ENCODE measurements at regions not wholly inside any gene's neighbourhood (a gene's known extent, or its start where the extent isn't known, plus 50 kb on each side); places are given as distances from the start of the nearest gene placed in this dataset.
A peak's percentile ranks its signal among the peaks of the same experiment; 100 is the strongest.

DNA sequence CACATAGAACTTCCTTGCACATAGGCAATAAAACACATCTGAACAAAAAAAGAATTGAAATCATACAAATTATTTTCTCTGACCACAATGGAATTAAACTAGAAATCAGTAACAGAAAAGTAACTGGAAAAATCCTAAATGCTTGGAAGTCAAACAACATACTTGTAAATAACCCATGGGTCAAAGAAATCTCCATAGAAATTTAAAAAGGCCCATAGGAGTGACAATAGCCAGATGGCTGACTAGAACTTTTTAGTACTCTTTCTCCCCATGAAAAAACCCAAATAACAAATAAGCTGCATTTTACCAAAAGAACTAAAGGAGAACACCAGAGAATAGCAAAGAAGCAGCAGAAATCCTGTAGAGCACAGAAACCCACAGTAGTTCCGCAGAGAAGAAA is 139.2 kb upstream of the COL3A1 start:
- intact Hi-C loops (cut with DNase I; ENCODE audit: low total_unique reads), result no loop called here
- Histone ChIP-seq H3K27ac (peak overlapping the region in 1 of 2 donors; percentile 35), H3K4me1 (peaks cover 0 to 4% of the 10 kb centered on the region in 2 donors), H3K27me3 (no peaks in the 10 kb centered on the region), H3K9me3 (no peaks in the 10 kb centered on the region), H3K36me3 (no peaks in the 10 kb centered on the region), H3K4me3 (no peak overlapping the region)
- TF ChIP-seq CTCF (IDR thresholded peaks at IDR 0.05) (no peak), POLR2A (IDR thresholded peaks at IDR 0.05) (no peak)
- no peak for DNase-seq

- no peak for TF ChIP-seq POLR2A (IDR thresholded peaks at IDR 0.05)
- TF ChIP-seq CTCF (IDR thresholded peaks at IDR 0.05), result no peak
- Histone ChIP-seq H3K27me3 (no peaks in the 10 kb centered on the region), H3K9me3 (no peaks in the 10 kb centered on the region), H3K4me3 (no peak overlapping the region), H3K36me3 (no peaks in the 10 kb centered on the region), H3K4me1 (peaks cover 0 to 4% of the 10 kb centered on the region in 2 donors), H3K27ac (no peak overlapping the region)
- intact Hi-C loops (cut with DNase I; ENCODE audit: low total_unique reads), result no loop called here
- no peak for DNase-seq
These were observed 138.4 kb upstream of the COL3A1 start for GRCh38 chr2:188835821-188836220.

DNA sequence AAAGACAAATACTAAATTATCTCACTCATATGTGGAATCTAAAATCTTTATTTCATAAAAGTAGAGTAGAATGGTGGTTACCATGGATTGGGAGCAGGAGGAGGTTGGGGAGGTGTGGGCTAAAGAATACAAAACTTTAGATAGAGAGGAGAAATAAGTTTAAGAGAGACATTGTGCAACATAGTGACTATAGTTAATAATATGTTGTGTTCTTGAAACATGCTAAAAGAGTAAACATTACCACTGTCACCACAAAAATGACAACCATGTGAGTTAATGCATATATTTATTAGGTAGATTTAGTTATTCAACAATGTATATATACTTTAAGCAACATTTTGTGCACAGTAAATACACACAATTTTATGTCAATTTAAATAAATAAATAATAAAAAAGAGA is 128.5 kb upstream of the COL3A1 start:
- no peak for TF ChIP-seq CTCF (IDR thresholded peaks at IDR 0.05)
- no peak for TF ChIP-seq POLR2A (IDR thresholded peaks at IDR 0.05)
- Histone ChIP-seq H3K27ac (no peak overlapping the region), H3K36me3 (no peaks in the 10 kb centered on the region), H3K4me1 (no peaks in the 10 kb centered on the region), H3K9me3 (peaks cover 0 to 3% of the 10 kb centered on the region in 2 donors), H3K4me3 (no peak overlapping the region), H3K27me3 (no peaks in the 10 kb centered on the region)
- intact Hi-C loops (cut with DNase I; ENCODE audit: low total_unique reads), result no loop called here
- DNase-seq, result no peak

GRCh38 chr2:188848887-188849435 is 125.2 kb upstream of the COL3A1 start:
- peak overlapping the region in 1 of 2 donors; percentile 50 for H3K27ac ChIP-seq
- intact Hi-C loops (cut with DNase I; ENCODE audit: low total_unique reads), result no loop called here
- H3K9me3 ChIP-seq, result peaks cover 0 to 3% of the 10 kb centered on the region in 2 donors
- H3K4me1 ChIP-seq, result no peaks in the 10 kb centered on the region
- TF ChIP-seq POLR2A (IDR thresholded peaks at IDR 0.05) (no peak), CTCF (IDR thresholded peaks at IDR 0.05) (no peak)
- H3K36me3 ChIP-seq, result no peaks in the 10 kb centered on the region
- H3K27me3 ChIP-seq, result no peaks in the 10 kb centered on the region
- H3K4me3 ChIP-seq, result no peak overlapping the region
- DNase-seq, result no peak

DNA sequence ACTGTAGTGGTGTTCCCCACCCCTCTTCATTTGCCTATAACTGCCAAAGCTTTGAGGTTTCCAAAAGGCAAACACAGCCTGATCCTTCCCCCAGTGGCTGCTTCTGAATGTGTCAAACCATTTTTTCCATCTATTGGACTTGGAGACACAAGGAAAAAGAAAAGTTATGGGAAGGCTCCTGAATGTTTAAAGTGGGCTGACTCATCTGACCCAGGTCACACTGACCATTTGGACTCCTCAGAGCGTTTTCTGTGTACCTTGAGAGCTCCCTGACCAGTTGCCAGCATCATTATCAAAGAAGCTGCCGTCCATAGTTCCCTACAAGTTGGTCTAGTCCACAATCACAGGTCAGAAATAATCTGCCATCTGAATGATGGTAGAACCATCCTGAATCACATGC is 123.4 kb upstream of the COL3A1 start:
- Histone ChIP-seq H3K4me3 (no peak overlapping the region), H3K36me3 (no peaks in the 10 kb centered on the region), H3K27me3 (no peaks in the 10 kb centered on the region), H3K4me1 (no peaks in the 10 kb centered on the region), H3K9me3 (no peaks in the 10 kb centered on the region), H3K27ac (peak overlapping the region; percentile 50 to 54)
- TF ChIP-seq POLR2A (IDR thresholded peaks at IDR 0.05) (no peak), CTCF (IDR thresholded peaks at IDR 0.05) (no peak)
- intact Hi-C loops (cut with DNase I; ENCODE audit: low total_unique reads), result no loop called here
- DNase-seq, result peak; percentile 55 to 85
